ENCODE measurements at regions not wholly inside any gene's neighbourhood (a gene's known extent, or its start where the extent isn't known, plus 50 kb on each side); places are given as distances from the start of the nearest gene placed in this dataset.

- no peak for ATAC-seq
Measured at GRCh38 chr4:35246493-35246892, 997.8 kb downstream of the ARAP2 start.

GRCh38 chr4:35247047-35247446 lies 997.3 kb downstream of the ARAP2 start:
- DNase-seq (no peak), ATAC-seq (no peak)
- no peaks in the 10 kb centered on the region for H3K36me3 Mint-ChIP-seq
- Histone ChIP-seq H3K9me3 (ENCODE audit: control insufficient read depth, insufficient read depth, low read length) (no peaks in the 10 kb centered on the region), H3K4me1 (ENCODE audit: control insufficient read depth, insufficient read depth, low read length) (no peaks in the 10 kb centered on the region), H3K36me3 (ENCODE audit: control insufficient read depth, insufficient read depth, low read length) (no peaks in the 10 kb centered on the region), H3K27me3 (ENCODE audit: control insufficient read depth, insufficient read depth, low read length) (no peaks in the 10 kb centered on the region), H3K4me3 (ENCODE audit: low read length) (no peak overlapping the region), H3K27ac (ENCODE audit: low read length) (no peak overlapping the region)
- H3K4me1 Mint-ChIP-seq: no peaks in the 10 kb centered on the region
- TF ChIP-seq, protein P1, sequence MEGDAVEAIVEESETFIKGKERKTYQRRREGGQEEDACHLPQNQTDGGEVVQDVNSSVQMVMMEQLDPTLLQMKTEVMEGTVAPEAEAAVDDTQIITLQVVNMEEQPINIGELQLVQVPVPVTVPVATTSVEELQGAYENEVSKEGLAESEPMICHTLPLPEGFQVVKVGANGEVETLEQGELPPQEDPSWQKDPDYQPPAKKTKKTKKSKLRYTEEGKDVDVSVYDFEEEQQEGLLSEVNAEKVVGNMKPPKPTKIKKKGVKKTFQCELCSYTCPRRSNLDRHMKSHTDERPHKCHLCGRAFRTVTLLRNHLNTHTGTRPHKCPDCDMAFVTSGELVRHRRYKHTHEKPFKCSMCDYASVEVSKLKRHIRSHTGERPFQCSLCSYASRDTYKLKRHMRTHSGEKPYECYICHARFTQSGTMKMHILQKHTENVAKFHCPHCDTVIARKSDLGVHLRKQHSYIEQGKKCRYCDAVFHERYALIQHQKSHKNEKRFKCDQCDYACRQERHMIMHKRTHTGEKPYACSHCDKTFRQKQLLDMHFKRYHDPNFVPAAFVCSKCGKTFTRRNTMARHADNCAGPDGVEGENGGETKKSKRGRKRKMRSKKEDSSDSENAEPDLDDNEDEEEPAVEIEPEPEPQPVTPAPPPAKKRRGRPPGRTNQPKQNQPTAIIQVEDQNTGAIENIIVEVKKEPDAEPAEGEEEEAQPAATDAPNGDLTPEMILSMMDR (IDR thresholded peaks at IDR 0.05): no peak
- 70% methylated on average over 2 of the region's 3 CpGs for WGBS (ENCODE audit: insufficient coverage)
- H3K9me3 Mint-ChIP-seq: peaks cover 4 to 5% of the 10 kb centered on the region in 2 donors
- intact Hi-C loops (cut with micrococcal nuclease): no loop called here
- H3K4me3 Mint-ChIP-seq: no peak overlapping the region
- H3K27me3 Mint-ChIP-seq (ENCODE audit: low read depth in 2 of 2): no peaks in the 10 kb centered on the region
- H3K27ac Mint-ChIP-seq: no peak overlapping the region

More at GRCh38 chr4:35246493-35246892, 997.8 kb downstream of the ARAP2 start:
- no peak overlapping the region for H3K4me3 Mint-ChIP-seq
- H3K27me3 Mint-ChIP-seq (ENCODE audit: low read depth in 2 of 2): no peaks in the 10 kb centered on the region
- no peak for DNase-seq
- no peak overlapping the region for H3K27ac Mint-ChIP-seq
- TF ChIP-seq, protein P1 (IDR thresholded peaks at IDR 0.05): no peak
- Histone ChIP-seq H3K27me3 (ENCODE audit: control insufficient read depth, insufficient read depth, low read length) (no peaks in the 10 kb centered on the region), H3K4me1 (ENCODE audit: control insufficient read depth, insufficient read depth, low read length) (no peaks in the 10 kb centered on the region), H3K27ac (ENCODE audit: low read length) (no peak overlapping the region), H3K9me3 (ENCODE audit: control insufficient read depth, insufficient read depth, low read length) (no peaks in the 10 kb centered on the region), H3K4me3 (ENCODE audit: low read length) (no peak overlapping the region), H3K36me3 (ENCODE audit: control insufficient read depth, insufficient read depth, low read length) (no peaks in the 10 kb centered on the region)
- WGBS (ENCODE audit: insufficient coverage): 100% methylated on average over 1 of the region's 1 CpG
- no peaks in the 10 kb centered on the region for H3K36me3 Mint-ChIP-seq
- intact Hi-C loops (cut with micrococcal nuclease): no loop called here
- H3K9me3 Mint-ChIP-seq: peaks cover 4 to 5% of the 10 kb centered on the region in 2 donors
- H3K4me1 Mint-ChIP-seq: no peaks in the 10 kb centered on the region

- Mint-ChIP-seq H3K36me3 (no peaks in the 10 kb centered on the region), H3K4me1 (no peaks in the 10 kb centered on the region), H3K27ac (no peak overlapping the region), H3K9me3 (peaks cover 3 to 4% of the 10 kb centered on the region in 2 donors), H3K27me3 (ENCODE audit: low read depth in 2 of 2) (no peaks in the 10 kb centered on the region), H3K4me3 (no peak overlapping the region)
- no peak for ATAC-seq
- no peak overlapping the region for H3K4me3 ChIP-seq (ENCODE audit: low read length)
- no peak overlapping the region for H3K27ac ChIP-seq (ENCODE audit: low read length)
- DNase-seq: no peak
- H3K27me3 ChIP-seq (ENCODE audit: control insufficient read depth, insufficient read depth, low read length): no peaks in the 10 kb centered on the region
- intact Hi-C loops (cut with micrococcal nuclease): no loop called here
- no peaks in the 10 kb centered on the region for H3K36me3 ChIP-seq (ENCODE audit: control insufficient read depth, insufficient read depth, low read length)
- no peaks in the 10 kb centered on the region for H3K4me1 ChIP-seq (ENCODE audit: control insufficient read depth, insufficient read depth, low read length)
- H3K9me3 ChIP-seq (ENCODE audit: control insufficient read depth, insufficient read depth, low read length): no peaks in the 10 kb centered on the region
- TF ChIP-seq, protein P1 (IDR thresholded peaks at IDR 0.05): no peak
Measured at GRCh38 chr4:35250331-35250730, 994.0 kb downstream of the ARAP2 start.

DNA sequence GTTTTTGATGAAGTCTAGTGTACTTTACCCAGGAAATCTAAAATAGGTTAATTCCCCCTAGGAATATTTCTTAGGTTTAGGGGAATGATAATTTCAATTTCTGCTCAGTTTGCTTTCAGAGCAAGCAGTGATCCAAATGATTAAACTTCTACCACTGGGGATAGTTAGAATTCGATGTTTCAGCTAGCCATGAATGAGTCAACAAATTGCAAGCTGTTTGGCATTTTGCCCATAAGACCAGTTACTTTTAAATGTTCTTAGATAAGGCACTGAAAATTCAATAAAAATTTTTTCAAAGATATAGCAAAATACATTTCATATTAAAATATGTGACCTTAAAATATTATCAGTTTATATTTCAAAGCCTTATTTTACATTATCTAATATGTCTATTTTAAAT lies 993.6 kb downstream of the ARAP2 start:
- no peaks in the 10 kb centered on the region for H3K27me3 ChIP-seq (ENCODE audit: control insufficient read depth, insufficient read depth, low read length)
- no peaks in the 10 kb centered on the region for H3K36me3 ChIP-seq (ENCODE audit: control insufficient read depth, insufficient read depth, low read length)
- Mint-ChIP-seq H3K4me3 (no peak overlapping the region), H3K9me3 (peaks cover 3 to 4% of the 10 kb centered on the region in 2 donors), H3K27ac (no peak overlapping the region), H3K36me3 (no peaks in the 10 kb centered on the region), H3K4me1 (no peaks in the 10 kb centered on the region), H3K27me3 (ENCODE audit: low read depth in 2 of 2) (no peaks in the 10 kb centered on the region)
- H3K4me3 ChIP-seq (ENCODE audit: low read length): no peak overlapping the region
- ATAC-seq (no peak), DNase-seq (no peak)
- intact Hi-C loops (cut with micrococcal nuclease): no loop called here
- TF ChIP-seq, protein P1 (IDR thresholded peaks at IDR 0.05): no peak
- no peak overlapping the region for H3K27ac ChIP-seq (ENCODE audit: low read length)
- no peaks in the 10 kb centered on the region for H3K9me3 ChIP-seq (ENCODE audit: control insufficient read depth, insufficient read depth, low read length)
- no peaks in the 10 kb centered on the region for H3K4me1 ChIP-seq (ENCODE audit: control insufficient read depth, insufficient read depth, low read length)
- WGBS (ENCODE audit: insufficient coverage): 44% methylated on average over 1 of the region's 1 CpG

Data from natural killer cell (primary cell).